ENCODE measurements at regions not wholly inside any gene's neighbourhood (a gene's known extent, or its start where the extent isn't known, plus 50 kb on each side); places are given as distances from the start of the nearest gene placed in this dataset.

- intact Hi-C loops (cut with DNase I): loop anchor here (10.0 kb wide), 2 partner anchors 376 to 884 kb away; partner anchors contain the start of gene ID2
- Histone ChIP-seq H3K4me1 (peaks cover 0 to 12% (median 0%) of the 10 kb centered on the region in 4 donors), H3K27ac (no peak overlapping the region), H3K4me3 (no peak overlapping the region), H3K36me3 (no peaks in the 10 kb centered on the region), H3K9me3 (no peaks in the 10 kb centered on the region), H3K27me3 (no peaks in the 10 kb centered on the region)
- TF ChIP-seq EP300 (IDR thresholded peaks at IDR 0.05) (no peak), POLR2AphosphoS5 (IDR thresholded peaks at IDR 0.05) (no peak), POLR2A (IDR thresholded peaks at IDR 0.05) (no peak), CTCF (IDR thresholded peaks at IDR 0.05) (no peak)
- WGBS, 2 donors: 70 to 88% methylated on average over 7 of the region's 7 CpGs
- DNase-seq: no peak
Observed at GRCh38 chr2:8309131-8309530, 372.7 kb upstream of the ID2 start.

- H3K27me3 ChIP-seq: no peaks in the 10 kb centered on the region
- H3K9me3 ChIP-seq: no peaks in the 10 kb centered on the region
- H3K27ac ChIP-seq: no peak overlapping the region
- intact Hi-C loops (cut with DNase I): no loop called here
- WGBS, 2 donors: 59 to 78% methylated on average over 12 of the region's 12 CpGs
- H3K36me3 ChIP-seq: no peaks in the 10 kb centered on the region
- TF ChIP-seq POLR2AphosphoS5 (IDR thresholded peaks at IDR 0.05): no peak
- no peak for TF ChIP-seq CTCF (IDR thresholded peaks at IDR 0.05)
- no peak for TF ChIP-seq POLR2A (IDR thresholded peaks at IDR 0.05)
- no peak for TF ChIP-seq EP300 (IDR thresholded peaks at IDR 0.05)
- DNase-seq: no peak
- H3K4me1 ChIP-seq: peaks cover 0 to 14% (median 1%) of the 10 kb centered on the region in 4 donors
- no peak overlapping the region for H3K4me3 ChIP-seq
Observed at GRCh38 chr2:8310557-8311455, 371.1 kb upstream of the ID2 start.

DNA sequence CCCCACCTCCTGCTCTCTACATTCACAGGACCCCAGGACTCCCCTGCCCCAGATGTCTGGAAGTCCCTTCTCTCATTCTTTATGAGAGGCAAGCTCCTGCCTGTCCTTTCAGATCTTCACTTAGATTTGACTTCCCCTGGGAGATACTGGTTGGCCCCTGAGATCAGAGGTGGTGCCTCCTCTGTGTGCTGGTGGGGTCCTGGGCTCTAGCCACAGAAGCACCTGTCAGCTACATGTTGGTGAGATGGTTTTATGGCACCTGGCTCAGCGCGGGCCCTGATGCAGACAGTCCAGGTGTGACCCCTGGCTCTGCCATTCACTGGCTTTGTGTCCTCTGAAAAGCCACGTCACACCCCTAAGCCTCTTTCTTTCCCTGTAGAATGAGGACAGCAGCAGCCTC is 369.6 kb upstream of the ID2 start:
- WGBS, 2 donors: 36 to 61% methylated on average over 3 of the region's 3 CpGs
- no peak for DNase-seq
- Histone ChIP-seq H3K27me3 (no peaks in the 10 kb centered on the region), H3K36me3 (no peaks in the 10 kb centered on the region), H3K4me3 (no peak overlapping the region), H3K9me3 (no peaks in the 10 kb centered on the region), H3K4me1 (peaks cover 0 to 10% (median 3%) of the 10 kb centered on the region in 4 donors), H3K27ac (no peak overlapping the region)
- intact Hi-C loops (cut with DNase I): no loop called here
- TF ChIP-seq CTCF (IDR thresholded peaks at IDR 0.05): no peak
- no peak for TF ChIP-seq POLR2A (IDR thresholded peaks at IDR 0.05)
- TF ChIP-seq EP300 (IDR thresholded peaks at IDR 0.05): no peak
- TF ChIP-seq POLR2AphosphoS5 (IDR thresholded peaks at IDR 0.05): no peak

GRCh38 chr2:8312861-8313830 is 368.7 kb upstream of the ID2 start:
- H3K4me3 ChIP-seq: no peak overlapping the region
- H3K4me1 ChIP-seq: peaks cover 0 to 8% (median 3%) of the 10 kb centered on the region in 4 donors
- no peaks in the 10 kb centered on the region for H3K9me3 ChIP-seq
- WGBS, 2 donors: 53 to 66% methylated on average over 8 of the region's 8 CpGs
- no peaks in the 10 kb centered on the region for H3K27me3 ChIP-seq
- no peak overlapping the region for H3K27ac ChIP-seq
- DNase-seq: no peak
- no peaks in the 10 kb centered on the region for H3K36me3 ChIP-seq
- TF ChIP-seq CTCF (IDR thresholded peaks at IDR 0.05) (no peak), POLR2A (IDR thresholded peaks at IDR 0.05) (no peak), POLR2AphosphoS5 (IDR thresholded peaks at IDR 0.05) (no peak), EP300 (IDR thresholded peaks at IDR 0.05) (no peak)
- intact Hi-C loops (cut with DNase I): no loop called here
